SK-N-SH treated with all-trans-retinoic acid at 6 μM for 48 hours (cell line): ENCODE measurements at regions not wholly inside any gene's neighbourhood (a gene's known extent, or its start where the extent isn't known, plus 50 kb on each side); places are given as distances from the start of the nearest gene placed in this dataset.
A peak's percentile ranks its signal among the peaks of the same experiment; 100 is the strongest.

Source experiments
- ATAC-seq: fragments of 200-7000 bp; cut with Tn5 transposase; 3 replicates; pipeline ENCODE4 v1.9.1; 2020; ENCODE audit warnings: mild to moderate bottlenecking, moderate library complexity
- ARNTL ChIP-seq: fragments of 450-650 bp; formaldehyde crosslinking; IDR thresholded peaks from 2 replicates; pipeline ENCODE4 v1.5.0; 2020; ENCODE audit warnings: low read depth, mild to moderate bottlenecking, moderate library complexity, borderline replicate concordance
- CREB5 ChIP-seq: fragments of 250-450 bp; sonication (Bioruptor Pico); IDR thresholded peaks from 2 replicates; pipeline ENCODE4 v1.5.1; 2020; ENCODE audit warnings: low read depth, mild to moderate bottlenecking, moderate library complexity
- CSDC2 ChIP-seq: fragments of 250-450 bp; sonication (Bioruptor Pico); IDR thresholded peaks from 2 replicates; pipeline ENCODE4 v1.5.0; 2020; ENCODE audit warnings: mild to moderate bottlenecking, moderate library complexity
- CSRNP3 ChIP-seq: fragments of 250-450 bp; sonication (Bioruptor Pico); IDR thresholded peaks from 2 replicates; pipeline ENCODE4 v1.5.1; 2021; ENCODE audit warnings: mild to moderate bottlenecking, moderate library complexity
- GLIS3 ChIP-seq: fragments of 250-450 bp; sonication (Bioruptor Pico); IDR thresholded peaks from 2 replicates; pipeline ENCODE4 v1.5.0; 2020; ENCODE audit warnings: mild to moderate bottlenecking, moderate library complexity
- ISL1 ChIP-seq: fragments of 250-450 bp; sonication (Bioruptor Pico); IDR thresholded peaks from 2 replicates; pipeline ENCODE4 v2.1.2; 2022; ENCODE audit warnings: mild to moderate bottlenecking, moderate library complexity
- OSR1 ChIP-seq: fragments of 250-450 bp; sonication (Bioruptor Pico); IDR thresholded peaks from 2 replicates; pipeline ENCODE4 v1.8.0; 2022; ENCODE audit warnings: moderate library complexity, mild to moderate bottlenecking, inconsistent platforms
- PATZ1 ChIP-seq: fragments of 250-450 bp; sonication (Bioruptor Pico); IDR thresholded peaks from 2 replicates; pipeline ENCODE4 v1.8.0; 2020; ENCODE audit warnings: mild to moderate bottlenecking, moderate library complexity, borderline replicate concordance
- PPARA ChIP-seq: fragments of 250-450 bp; sonication (Bioruptor Pico); IDR thresholded peaks from 2 replicates; pipeline ENCODE4 v1.5.0; 2020; ENCODE audit warnings: mild to moderate bottlenecking, borderline replicate concordance
- RARB ChIP-seq: fragments of 250-450 bp; sonication (Bioruptor Pico); IDR thresholded peaks from 2 replicates; pipeline ENCODE4 v1.8.0; 2021; ENCODE audit warnings: mild to moderate bottlenecking, moderate library complexity
- SNAI2 ChIP-seq: fragments of 250-450 bp; sonication (Bioruptor Pico); IDR thresholded peaks from 2 replicates; pipeline ENCODE4 v1.5.0; 2020; ENCODE audit warnings: mild to moderate bottlenecking, moderate library complexity
- TCF4 ChIP-seq: fragments of 250-450 bp; sonication (Bioruptor Pico); IDR thresholded peaks from 2 replicates; pipeline ENCODE4 v1.8.0; 2021; ENCODE audit warnings: mild to moderate bottlenecking, moderate library complexity, borderline replicate concordance
- TOX ChIP-seq: fragments of 250-450 bp; sonication (Bioruptor Pico); IDR thresholded peaks from 2 replicates; pipeline ENCODE4 v1.8.0; 2021; ENCODE audit warnings: mild to moderate bottlenecking, moderate library complexity, borderline replicate concordance
- TSHZ2 ChIP-seq: fragments of 250-450 bp; sonication (Bioruptor Pico); IDR thresholded peaks from 2 replicates; pipeline ENCODE4 v1.5.0; 2020; ENCODE audit warnings: mild to moderate bottlenecking, moderate library complexity
- ZC3H10 ChIP-seq: fragments of 250-450 bp; sonication (Bioruptor Pico); IDR thresholded peaks from 2 replicates; pipeline ENCODE4 v1.5.1; 2021; ENCODE audit warnings: mild to moderate bottlenecking, moderate library complexity
- ZFP3 ChIP-seq: fragments of 250-450 bp; sonication (Bioruptor Pico); IDR thresholded peaks from 2 replicates; pipeline ENCODE4 v1.5.0; 2020; ENCODE audit warnings: mild to moderate bottlenecking, moderate library complexity
- ZFP30 ChIP-seq: fragments of 450-650 bp; formaldehyde crosslinking; IDR thresholded peaks from 2 replicates; pipeline ENCODE4 v1.5.0; 2022; ENCODE audit warnings: mild to moderate bottlenecking, moderate library complexity
- ZNF565 ChIP-seq: fragments of 450-650 bp; formaldehyde crosslinking; conservative IDR thresholded peaks from 2 replicates; pipeline ENCODE4 v1.5.0; 2020; ENCODE audit warnings: low read depth, mild to moderate bottlenecking, moderate library complexity
- ZNF70 ChIP-seq: fragments of 450-650 bp; formaldehyde crosslinking; IDR thresholded peaks from 2 replicates; pipeline ENCODE4 v1.5.0; 2020; ENCODE audit warnings: mild to moderate bottlenecking, moderate library complexity
- ZNF8 ChIP-seq: fragments of 450-650 bp; formaldehyde crosslinking; IDR thresholded peaks from 2 replicates; pipeline ENCODE4 v1.5.0; 2020; ENCODE audit warnings: mild to moderate bottlenecking, moderate library complexity

DNA sequence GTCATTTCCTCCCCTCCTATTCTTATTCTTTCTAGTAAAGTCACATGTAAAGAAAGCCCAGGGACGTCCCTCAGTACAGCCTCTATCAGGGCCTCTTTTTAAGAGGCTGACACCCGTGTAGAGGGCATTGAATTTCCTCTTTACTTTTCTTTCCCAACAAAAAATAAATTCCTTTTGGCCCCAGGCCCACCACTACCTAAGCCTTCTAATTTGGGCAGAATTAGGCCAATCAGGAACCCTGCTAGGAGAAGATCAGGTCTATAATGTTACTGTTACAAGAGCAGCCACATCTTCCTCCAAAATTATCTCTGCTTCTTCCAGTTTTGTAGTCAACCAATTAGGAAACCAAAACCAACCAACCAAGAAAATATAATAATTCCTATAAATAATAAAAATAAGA lies 189.6 kb upstream of the NREP start:
- no peak for TF ChIP-seq PATZ1 (CRISPR knock-in tag)
- TF ChIP-seq TSHZ2 (CRISPR knock-in tag): no peak
- TF ChIP-seq PPARA (CRISPR knock-in tag): no peak
- TF ChIP-seq CSRNP3 (CRISPR knock-in tag): no peak
- TF ChIP-seq ZNF565: no peak
- no peak for TF ChIP-seq ISL1 (CRISPR knock-in tag)
- TF ChIP-seq ARNTL: no peak
- no peak for TF ChIP-seq ZFP3
- TF ChIP-seq GLIS3: no peak
- no peak for TF ChIP-seq ZNF70 (CRISPR knock-in tag)
- TF ChIP-seq CREB5 (CRISPR knock-in tag): no peak
- no peak for TF ChIP-seq SNAI2
- no peak for TF ChIP-seq RARB (CRISPR knock-in tag)
- no peak for TF ChIP-seq ZC3H10 (CRISPR knock-in tag)
- no peak for TF ChIP-seq TOX (CRISPR knock-in tag)
- TF ChIP-seq CSDC2 (CRISPR knock-in tag): no peak
- ATAC-seq: no peak

GRCh38 chr5:111945535-111945934 lies 188.5 kb upstream of the NREP start:
- TF ChIP-seq TOX (CRISPR knock-in tag) (no peak), OSR1 (CRISPR knock-in tag) (no peak), ISL1 (CRISPR knock-in tag) (no peak), PATZ1 (CRISPR knock-in tag) (no peak), ZFP3 (no peak), TCF4 (no peak), ZFP30 (no peak), ARNTL (no peak)
- ATAC-seq: no peak

GRCh38 chr5:111942661-111943401 lies 185.8 kb upstream of the NREP start:
- ATAC-seq: peak; percentile 80
- TF ChIP-seq PATZ1 (CRISPR knock-in tag) (no peak), ZNF8 (CRISPR knock-in tag) (no peak), CREB5 (CRISPR knock-in tag) (no peak), ZNF70 (CRISPR knock-in tag) (no peak), ZNF565 (no peak), PPARA (CRISPR knock-in tag) (no peak), TSHZ2 (CRISPR knock-in tag) (no peak), OSR1 (CRISPR knock-in tag) (no peak), ZFP3 (no peak), GLIS3 (no peak), TCF4 (no peak)
